A673 (cell line): ENCODE measurements at regions not wholly inside any gene's neighbourhood (a gene's known extent, or its start where the extent isn't known, plus 50 kb on each side); places are given as distances from the start of the nearest gene placed in this dataset.

Source experiments
- CTCF ChIP-seq: fragments of 300-800, 200-600 bp; sonication (generic); conservative IDR thresholded peaks from 2 replicates; pipeline ENCODE4 v1.5.1; 2017; ENCODE audit warnings: low read depth, mild to moderate bottlenecking, antibody characterized with exemption, low read length, moderate library complexity, mixed read lengths
- EZH2 ChIP-seq: fragments of 200-600 bp; sonication (generic); IDR thresholded peaks from 2 replicates; pipeline ENCODE4 v1.6.1; 2017; ENCODE audit warnings: borderline replicate concordance, low read depth, mild to moderate bottlenecking, mixed read lengths, antibody characterized with exemption, low read length; ENCODE audit not compliant: poor library complexity, severe bottlenecking

GRCh38 chr3:53998980-53999379 lies 107.3 kb upstream of the SELENOK start:
- TF ChIP-seq CTCF (no peak), EZH2 (no peak)
